NCI-H1092 treated with DMSO at 0.1 percent for 48 hours (cell line): ENCODE measurements at regions not wholly inside any gene's neighbourhood (a gene's known extent, or its start where the extent isn't known, plus 50 kb on each side); places are given as distances from the start of the nearest gene placed in this dataset.

Experiments used
- DNase-seq: peaks from one replicate; lab custom pipeline; 2025; lab: John Stamatoyannopoulos, UW

GRCh38 chr17:31715446-31715845, 143.6 kb downstream of the COPRS start:
- no peak for DNase-seq

GRCh38 chr17:31704483-31704882, 154.6 kb downstream of the COPRS start:
- no peak for DNase-seq

GRCh38 chr17:31702041-31702440, 157.0 kb downstream of the COPRS start:
- DNase-seq = no peak

GRCh38 chr17:31700973-31701372, 158.1 kb downstream of the COPRS start:
- DNase-seq = no peak

- DNase-seq = no peak
These were observed 159.2 kb downstream of the COPRS start for GRCh38 chr17:31699886-31700285.

GRCh38 chr17:31699281-31699680, 159.8 kb downstream of the COPRS start:
- no peak for DNase-seq

- no peak for DNase-seq
These were observed 160.3 kb downstream of the COPRS start for GRCh38 chr17:31698751-31699150.

GRCh38 chr17:31697838-31698237, 161.2 kb downstream of the COPRS start:
- DNase-seq = no peak

GRCh38 chr17:31696703-31697325, 162.2 kb downstream of the COPRS start:
- no peak for DNase-seq

- DNase-seq = no peak
These were observed 162.9 kb downstream of the COPRS start for GRCh38 chr17:31696184-31696602.

GRCh38 chr17:31695456-31696090, 163.5 kb downstream of the COPRS start:
- DNase-seq = no peak

GRCh38 chr17:31693433-31694220, 165.4 kb downstream of the COPRS start:
- no peak for DNase-seq

- no peak for DNase-seq
These were observed 166.4 kb downstream of the COPRS start for GRCh38 chr17:31692632-31693031.

GRCh38 chr17:31692027-31692426, 167.0 kb downstream of the COPRS start:
- DNase-seq = no peak

GRCh38 chr17:31691251-31691905, 167.7 kb downstream of the COPRS start:
- no peak for DNase-seq

GRCh38 chr17:31690151-31690551, 168.9 kb downstream of the COPRS start:
- DNase-seq = no peak

- DNase-seq = no peak
These were observed 170.3 kb downstream of the COPRS start for GRCh38 chr17:31688701-31689100.

- no peak for DNase-seq
These were observed 171.4 kb downstream of the COPRS start for GRCh38 chr17:31687505-31688126.

- no peak for DNase-seq
These were observed 172.5 kb downstream of the COPRS start for GRCh38 chr17:31686495-31686894.

GRCh38 chr17:31684901-31685300, 174.1 kb downstream of the COPRS start:
- DNase-seq = no peak

- DNase-seq = no peak
These were observed 178.9 kb downstream of the COPRS start for GRCh38 chr17:31680126-31680525.

- no peak for DNase-seq
These were observed 179.4 kb downstream of the COPRS start for GRCh38 chr17:31679667-31680066.
